GM23338 (cell line): ENCODE measurements at regions not wholly inside any gene's neighbourhood (a gene's known extent, or its start where the extent isn't known, plus 50 kb on each side); places are given as distances from the start of the nearest gene placed in this dataset.

Experiments
- ATAC-seq: fragments of 200-7000 bp; cut with Tn5 transposase; 3 replicates; pipeline ENCODE4 v1.9.1; 2020
- DNase-seq: peaks from one replicate; pipeline ENCODE4 v3.0.0-alpha.2; 2015; ENCODE audit warnings: low spot score
- H2AFZ ChIP-seq: fragments of 200-600 bp; sonication (generic); 2 replicates; pipeline ENCODE4 v1.8.0; 2016; ENCODE audit warnings: antibody characterized with exemption, mild to moderate bottlenecking, moderate library complexity
- H3F3A ChIP-seq: fragments of 200-600 bp; sonication (generic); replicated peaks from 2 replicates; pipeline ENCODE4 v1.8.0; 2017; ENCODE audit warnings: antibody characterized with exemption, mixed run types, low read depth
- H3K27ac ChIP-seq: fragments of 200-600 bp; sonication (generic); 2 replicates; pipeline ENCODE4 v1.6.1; 2016; ENCODE audit warnings: low read depth
- H3K27me3 ChIP-seq: fragments of 200-600 bp; sonication (generic); 2 replicates; pipeline ENCODE4 v1.8.0; 2016; ENCODE audit warnings: mild to moderate bottlenecking, mixed run types, moderate library complexity; ENCODE audit not compliant: insufficient read depth
- H3K36me3 ChIP-seq: fragments of 200-600 bp; sonication (generic); 2 replicates; pipeline ENCODE4 v1.8.0; 2016; ENCODE audit warnings: mild to moderate bottlenecking; ENCODE audit not compliant: insufficient read depth
- H3K4me1 ChIP-seq: fragments of 200-600 bp; sonication (generic); 2 replicates; pipeline ENCODE4 v1.8.0; 2016; ENCODE audit warnings: mild to moderate bottlenecking, moderate library complexity; ENCODE audit not compliant: insufficient read depth
- H3K4me2 ChIP-seq: fragments of 200-600 bp; sonication (generic); 2 replicates; pipeline ENCODE4 v1.7.1; 2017; ENCODE audit warnings: mixed run types
- H3K4me3 ChIP-seq: fragments of 200-600 bp; sonication (generic); 2 replicates; pipeline ENCODE4 v1.6.1; 2016; ENCODE audit warnings: mixed run types
- H3K79me2 ChIP-seq: fragments of 200-600 bp; sonication (generic); replicated peaks from 2 replicates; pipeline ENCODE4 v1.8.0; 2017; ENCODE audit warnings: mild to moderate bottlenecking; ENCODE audit not compliant: insufficient read depth
- H3K9me2 ChIP-seq: fragments of 200-600 bp; sonication (generic); 2 replicates; pipeline ENCODE4 v1.8.0; 2017; ENCODE audit not compliant: insufficient read depth
- H4K20me1 ChIP-seq: fragments of 200-600 bp; sonication (generic); replicated peaks from 2 replicates; pipeline ENCODE4 v1.8.0; 2017; ENCODE audit warnings: mild to moderate bottlenecking; ENCODE audit not compliant: insufficient read depth
- H3K27ac Mint-ChIP-seq: 2 replicates; pipeline ENCODE4 v1.8.0; 2020; ENCODE audit warnings: inconsistent platforms, mild to moderate bottlenecking, moderate library complexity, mixed read lengths
- H3K27me3 Mint-ChIP-seq: 3 replicates; pipeline ENCODE4 v1.8.0; 2022; ENCODE audit warnings: low read depth, mild to moderate bottlenecking, moderate library complexity, mixed read lengths, inconsistent platforms; ENCODE audit not compliant: insufficient read depth, poor library complexity
- H3K36me3 Mint-ChIP-seq: 3 replicates; pipeline ENCODE4 v1.8.0; 2021; ENCODE audit warnings: low read depth, mild to moderate bottlenecking, inconsistent platforms, moderate library complexity, mixed read lengths
- H3K4me1 Mint-ChIP-seq: 3 replicates; pipeline ENCODE4 v1.8.0; 2020; ENCODE audit warnings: mild to moderate bottlenecking, inconsistent platforms, mixed read lengths
- H3K4me3 Mint-ChIP-seq: 3 replicates; pipeline ENCODE4 v1.8.0; 2021; ENCODE audit warnings: moderate library complexity, mild to moderate bottlenecking, inconsistent platforms, mixed read lengths
- H3K9me3 Mint-ChIP-seq: 3 replicates; pipeline ENCODE4 v1.8.0; 2020; ENCODE audit warnings: moderate library complexity, mild to moderate bottlenecking, inconsistent platforms, mixed read lengths
- CREB1 ChIP-seq: fragments of 250-450 bp; sonication (Bioruptor Pico); IDR thresholded peaks from 2 replicates; pipeline ENCODE4 v1.5.0; 2020; ENCODE audit warnings: low read depth, mild to moderate bottlenecking, moderate library complexity
- CTCF ChIP-seq, 2 experiments: fragments of 200-600 bp in 1 of 2; sonication (generic) in 1 of 2; conservative IDR thresholded peaks; 2 replicates each; pipeline versions ENCODE4 v1.5.1 to v1.6.1; 2016 to 2017; ENCODE audit warnings: antibody characterized with exemption in 2 of 2, low read depth in 2 of 2, mild to moderate bottlenecking in 2 of 2, moderate library complexity in 1 of 2
- EZH2 ChIP-seq: fragments of 200-600 bp; sonication (generic); IDR thresholded peaks from one replicate; pipeline ENCODE4 v1.8.0; 2017; ENCODE audit warnings: antibody characterized with exemption, mild to moderate bottlenecking, low read depth; ENCODE audit not compliant: unreplicated experiment
- NANOG ChIP-seq: IDR thresholded peaks from 2 replicates; pipeline ENCODE4 v1.6.1; 2016; ENCODE audit warnings: antibody characterized with exemption, borderline replicate concordance
- POLR2AphosphoS5 ChIP-seq: IDR thresholded peaks from 2 replicates; pipeline ENCODE4 v1.6.1; 2016; ENCODE audit warnings: antibody characterized with exemption, low read depth
- ZNF331 ChIP-seq: fragments of 250-450 bp; sonication (Bioruptor Pico); IDR thresholded peaks from 2 replicates; pipeline ENCODE4 v1.5.0; 2020; ENCODE audit warnings: low read depth, mild to moderate bottlenecking, moderate library complexity
- TF ChIP-seq, protein P1 (sequence below): fragments of 250-450 bp; sonication (Bioruptor Pico); IDR thresholded peaks from 2 replicates; pipeline ENCODE4 v1.5.0; 2020; ENCODE audit warnings: mild to moderate bottlenecking, moderate library complexity

- Mint-ChIP-seq H3K27ac (no peak overlapping the region), H3K4me1 (no peaks in the 10 kb centered on the region; the same call in 2 of the 3 replicates), H3K9me3 (no peaks in the 10 kb centered on the region), H3K36me3 (no peaks in the 10 kb centered on the region), H3K27me3 (no peaks in the 10 kb centered on the region), H3K4me3 (no peak overlapping the region)
- Histone ChIP-seq H2AFZ (no peak overlapping the region), H3K4me3 (no peak overlapping the region), H3K9me2 (peaks cover 27% of the 10 kb centered on the region), H3K4me1 (peaks cover 7% of the 10 kb centered on the region; the same call in 1 of the 2 replicates), H3F3A (no peaks in the 10 kb centered on the region), H3K36me3 (no peaks in the 10 kb centered on the region; the same call in 1 of the 2 replicates), H3K27me3 (no peaks in the 10 kb centered on the region), H3K27ac (no peak overlapping the region), H3K4me2 (no peak overlapping the region), H4K20me1 (no peaks in the 10 kb centered on the region), H3K79me2 (no peaks in the 10 kb centered on the region)
- ATAC-seq (no peak), DNase-seq (no peak)
- TF ChIP-seq EZH2: no peak
- no peak for TF ChIP-seq ZNF331
- no peak for TF ChIP-seq CTCF (conservative IDR thresholded peaks at IDR 0.05; ENCODE audit: low read depth in 2 of 2)
- no peak for TF ChIP-seq NANOG
- TF ChIP-seq POLR2AphosphoS5: no peak
- TF ChIP-seq, protein P1, sequence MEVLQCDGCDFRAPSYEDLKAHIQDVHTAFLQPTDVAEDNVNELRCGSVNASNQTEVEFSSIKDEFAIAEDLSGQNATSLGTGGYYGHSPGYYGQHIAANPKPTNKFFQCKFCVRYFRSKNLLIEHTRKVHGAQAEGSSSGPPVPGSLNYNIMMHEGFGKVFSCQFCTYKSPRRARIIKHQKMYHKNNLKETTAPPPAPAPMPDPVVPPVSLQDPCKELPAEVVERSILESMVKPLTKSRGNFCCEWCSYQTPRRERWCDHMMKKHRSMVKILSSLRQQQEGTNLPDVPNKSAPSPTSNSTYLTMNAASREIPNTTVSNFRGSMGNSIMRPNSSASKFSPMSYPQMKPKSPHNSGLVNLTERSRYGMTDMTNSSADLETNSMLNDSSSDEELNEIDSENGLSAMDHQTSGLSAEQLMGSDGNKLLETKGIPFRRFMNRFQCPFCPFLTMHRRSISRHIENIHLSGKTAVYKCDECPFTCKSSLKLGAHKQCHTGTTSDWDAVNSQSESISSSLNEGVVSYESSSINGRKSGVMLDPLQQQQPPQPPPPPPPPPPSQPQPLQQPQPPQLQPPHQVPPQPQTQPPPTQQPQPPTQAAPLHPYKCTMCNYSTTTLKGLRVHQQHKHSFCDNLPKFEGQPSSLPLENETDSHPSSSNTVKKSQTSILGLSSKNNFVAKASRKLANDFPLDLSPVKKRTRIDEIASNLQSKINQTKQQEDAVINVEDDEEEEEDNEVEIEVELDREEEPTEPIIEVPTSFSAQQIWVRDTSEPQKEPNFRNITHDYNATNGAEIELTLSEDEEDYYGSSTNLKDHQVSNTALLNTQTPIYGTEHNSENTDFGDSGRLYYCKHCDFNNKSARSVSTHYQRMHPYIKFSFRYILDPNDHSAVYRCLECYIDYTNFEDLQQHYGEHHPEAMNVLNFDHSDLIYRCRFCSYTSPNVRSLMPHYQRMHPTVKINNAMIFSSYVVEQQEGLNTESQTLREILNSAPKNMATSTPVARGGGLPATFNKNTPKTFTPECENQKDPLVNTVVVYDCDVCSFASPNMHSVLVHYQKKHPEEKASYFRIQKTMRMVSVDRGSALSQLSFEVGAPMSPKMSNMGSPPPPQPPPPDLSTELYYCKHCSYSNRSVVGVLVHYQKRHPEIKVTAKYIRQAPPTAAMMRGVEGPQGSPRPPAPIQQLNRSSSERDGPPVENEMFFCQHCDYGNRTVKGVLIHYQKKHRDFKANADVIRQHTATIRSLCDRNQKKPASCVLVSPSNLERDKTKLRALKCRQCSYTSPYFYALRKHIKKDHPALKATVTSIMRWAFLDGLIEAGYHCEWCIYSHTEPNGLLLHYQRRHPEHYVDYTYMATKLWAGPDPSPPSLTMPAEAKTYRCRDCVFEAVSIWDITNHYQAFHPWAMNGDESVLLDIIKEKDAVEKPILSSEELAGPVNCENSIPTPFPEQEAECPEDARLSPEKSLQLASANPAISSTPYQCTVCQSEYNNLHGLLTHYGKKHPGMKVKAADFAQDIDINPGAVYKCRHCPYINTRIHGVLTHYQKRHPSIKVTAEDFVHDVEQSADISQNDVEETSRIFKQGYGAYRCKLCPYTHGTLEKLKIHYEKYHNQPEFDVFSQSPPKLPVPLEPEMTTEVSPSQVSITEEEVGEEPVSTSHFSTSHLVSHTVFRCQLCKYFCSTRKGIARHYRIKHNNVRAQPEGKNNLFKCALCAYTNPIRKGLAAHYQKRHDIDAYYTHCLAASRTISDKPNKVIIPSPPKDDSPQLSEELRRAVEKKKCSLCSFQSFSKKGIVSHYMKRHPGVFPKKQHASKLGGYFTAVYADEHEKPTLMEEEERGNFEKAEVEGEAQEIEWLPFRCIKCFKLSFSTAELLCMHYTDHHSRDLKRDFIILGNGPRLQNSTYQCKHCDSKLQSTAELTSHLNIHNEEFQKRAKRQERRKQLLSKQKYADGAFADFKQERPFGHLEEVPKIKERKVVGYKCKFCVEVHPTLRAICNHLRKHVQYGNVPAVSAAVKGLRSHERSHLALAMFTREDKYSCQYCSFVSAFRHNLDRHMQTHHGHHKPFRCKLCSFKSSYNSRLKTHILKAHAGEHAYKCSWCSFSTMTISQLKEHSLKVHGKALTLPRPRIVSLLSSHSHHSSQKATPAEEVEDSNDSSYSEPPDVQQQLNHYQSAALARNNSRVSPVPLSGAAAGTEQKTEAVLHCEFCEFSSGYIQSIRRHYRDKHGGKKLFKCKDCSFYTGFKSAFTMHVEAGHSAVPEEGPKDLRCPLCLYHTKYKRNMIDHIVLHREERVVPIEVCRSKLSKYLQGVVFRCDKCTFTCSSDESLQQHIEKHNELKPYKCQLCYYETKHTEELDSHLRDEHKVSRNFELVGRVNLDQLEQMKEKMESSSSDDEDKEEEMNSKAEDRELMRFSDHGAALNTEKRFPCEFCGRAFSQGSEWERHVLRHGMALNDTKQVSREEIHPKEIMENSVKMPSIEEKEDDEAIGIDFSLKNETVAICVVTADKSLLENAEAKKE (CRISPR knock-in tag): no peak
- no peak for TF ChIP-seq CREB1 (CRISPR knock-in tag)
Observed at GRCh38 chr9:99560561-99560960, 261.1 kb upstream of the NR4A3 start.
